ENCODE measurements at regions not wholly inside any gene's neighbourhood (a gene's known extent, or its start where the extent isn't known, plus 50 kb on each side); places are given as distances from the start of the nearest gene placed in this dataset.

- Histone ChIP-seq H2BK12ac (ENCODE audit: low read length in 2 of 2) (no peak overlapping the region), H3K9me3 (ENCODE audit: control insufficient read depth, low read length) (no peaks in the 10 kb centered on the region), H3K27ac (ENCODE audit: low read length, poor library complexity, severe bottlenecking) (no peak overlapping the region), H3K18ac (ENCODE audit: low read depth in 1 of 2, low read length in 2 of 2) (no peak overlapping the region), H2AFZ (ENCODE audit: low read depth, low read length) (no peak overlapping the region), H3K79me1 (replicated peaks; ENCODE audit: low read length, poor library complexity, severe bottlenecking) (no peaks in the 10 kb centered on the region), H3K4me1 (ENCODE audit: control insufficient read depth, insufficient read depth, low read depth, low read length) (no peaks in the 10 kb centered on the region), H3K36me3 (ENCODE audit: control insufficient read depth in 1 of 2, insufficient read depth in 2 of 2, low read depth in 1 of 2, low read length in 2 of 2) (no peaks in the 10 kb centered on the region), H3K9ac (ENCODE audit: low read length) (no peak overlapping the region), H2BK5ac (ENCODE audit: low read depth, low read length, poor library complexity, severe bottlenecking) (no peak overlapping the region), H4K8ac (ENCODE audit: low read length) (no peak overlapping the region), H4K91ac (ENCODE audit: low read length) (no peak overlapping the region), H3K14ac (ENCODE audit: low read length in 2 of 2) (no peak overlapping the region), H2BK15ac (ENCODE audit: low read depth, poor library complexity, severe bottlenecking) (no peak overlapping the region), H3K4ac (ENCODE audit: low read depth in 1 of 2, low read length in 2 of 2) (no peak overlapping the region), H3K27me3 (ENCODE audit: control insufficient read depth in 1 of 2, insufficient read depth in 1 of 2, low read length in 2 of 2) (no peaks in the 10 kb centered on the region), H3K4me2 (ENCODE audit: low read length, poor library complexity, severe bottlenecking) (no peak overlapping the region), H3K23ac (ENCODE audit: low read length in 2 of 2) (no peak overlapping the region), H2AK5ac (ENCODE audit: low read length, severe bottlenecking) (no peak overlapping the region), H2BK120ac (ENCODE audit: low read depth, low read length) (no peak overlapping the region), H3K4me3 (ENCODE audit: insufficient read depth in 1 of 2, low read depth in 1 of 2, low read length in 2 of 2) (no peak overlapping the region)
- DNase-seq = no peak
Measured at GRCh38 chr9:106723926-106724325, 139.0 kb upstream of the ZNF462 start.

- 81% methylated on average over 2 of the region's 2 CpGs for WGBS
Measured at GRCh38 chr9:106724566-106724965, 138.4 kb upstream of the ZNF462 start.

GRCh38 chr9:106726070-106726815 lies 136.7 kb upstream of the ZNF462 start:
- no peak overlapping the region for H3K14ac ChIP-seq (ENCODE audit: low read length in 2 of 2)
- no peak overlapping the region for H4K8ac ChIP-seq (ENCODE audit: low read length)
- no peak overlapping the region for H2AK5ac ChIP-seq (ENCODE audit: low read length, severe bottlenecking)
- H3K79me1 ChIP-seq (replicated peaks; ENCODE audit: low read length, poor library complexity, severe bottlenecking) = no peaks in the 10 kb centered on the region
- no peak overlapping the region for H3K4me3 ChIP-seq (ENCODE audit: insufficient read depth in 1 of 2, low read depth in 1 of 2, low read length in 2 of 2)
- H2BK120ac ChIP-seq (ENCODE audit: low read depth, low read length) = no peak overlapping the region
- no peaks in the 10 kb centered on the region for H3K9me3 ChIP-seq (ENCODE audit: control insufficient read depth, low read length)
- WGBS = 91% methylated on average over 3 of the region's 5 CpGs
- H3K4me2 ChIP-seq (ENCODE audit: low read length, poor library complexity, severe bottlenecking) = no peak overlapping the region
- no peak overlapping the region for H2BK12ac ChIP-seq (ENCODE audit: low read length in 2 of 2)
- no peak overlapping the region for H3K9ac ChIP-seq (ENCODE audit: low read length)
- H3K23ac ChIP-seq (ENCODE audit: low read length in 2 of 2) = no peak overlapping the region
- H3K27ac ChIP-seq (ENCODE audit: low read length, poor library complexity, severe bottlenecking) = no peak overlapping the region
- no peak overlapping the region for H2AFZ ChIP-seq (ENCODE audit: low read depth, low read length)
- H2BK5ac ChIP-seq (ENCODE audit: low read depth, low read length, poor library complexity, severe bottlenecking) = no peak overlapping the region
- H3K27me3 ChIP-seq (ENCODE audit: control insufficient read depth in 1 of 2, insufficient read depth in 1 of 2, low read length in 2 of 2) = no peaks in the 10 kb centered on the region
- DNase-seq = no peak
- H3K18ac ChIP-seq (ENCODE audit: low read depth in 1 of 2, low read length in 2 of 2) = no peak overlapping the region
- H3K4ac ChIP-seq (ENCODE audit: low read depth in 1 of 2, low read length in 2 of 2) = no peak overlapping the region
- H2BK15ac ChIP-seq (ENCODE audit: low read depth, poor library complexity, severe bottlenecking) = no peak overlapping the region
- no peak overlapping the region for H4K91ac ChIP-seq (ENCODE audit: low read length)
- no peaks in the 10 kb centered on the region for H3K36me3 ChIP-seq (ENCODE audit: control insufficient read depth in 1 of 2, insufficient read depth in 2 of 2, low read depth in 1 of 2, low read length in 2 of 2)
- no peaks in the 10 kb centered on the region for H3K4me1 ChIP-seq (ENCODE audit: control insufficient read depth, insufficient read depth, low read depth, low read length)

More at GRCh38 chr9:106724566-106724965, 138.4 kb upstream of the ZNF462 start:
- no peaks in the 10 kb centered on the region for H3K27me3 ChIP-seq (ENCODE audit: control insufficient read depth in 1 of 2, insufficient read depth in 1 of 2, low read length in 2 of 2)
- H3K23ac ChIP-seq (ENCODE audit: low read length in 2 of 2) = no peak overlapping the region
- no peak overlapping the region for H3K27ac ChIP-seq (ENCODE audit: low read length, poor library complexity, severe bottlenecking)
- no peak overlapping the region for H4K91ac ChIP-seq (ENCODE audit: low read length)
- H3K4me3 ChIP-seq (ENCODE audit: insufficient read depth in 1 of 2, low read depth in 1 of 2, low read length in 2 of 2) = no peak overlapping the region
- H2AFZ ChIP-seq (ENCODE audit: low read depth, low read length) = no peak overlapping the region
- no peak overlapping the region for H3K4me2 ChIP-seq (ENCODE audit: low read length, poor library complexity, severe bottlenecking)
- no peak overlapping the region for H4K8ac ChIP-seq (ENCODE audit: low read length)
- H3K4ac ChIP-seq (ENCODE audit: low read depth in 1 of 2, low read length in 2 of 2) = no peak overlapping the region
- H3K9ac ChIP-seq (ENCODE audit: low read length) = no peak overlapping the region
- no peak overlapping the region for H2BK15ac ChIP-seq (ENCODE audit: low read depth, poor library complexity, severe bottlenecking)
- no peak overlapping the region for H2BK120ac ChIP-seq (ENCODE audit: low read depth, low read length)
- no peaks in the 10 kb centered on the region for H3K79me1 ChIP-seq (replicated peaks; ENCODE audit: low read length, poor library complexity, severe bottlenecking)
- H3K4me1 ChIP-seq (ENCODE audit: control insufficient read depth, insufficient read depth, low read depth, low read length) = no peaks in the 10 kb centered on the region
- no peak overlapping the region for H2AK5ac ChIP-seq (ENCODE audit: low read length, severe bottlenecking)
- no peak for DNase-seq
- no peak overlapping the region for H3K14ac ChIP-seq (ENCODE audit: low read length in 2 of 2)
- H2BK12ac ChIP-seq (ENCODE audit: low read length in 2 of 2) = no peak overlapping the region
- no peak overlapping the region for H3K18ac ChIP-seq (ENCODE audit: low read depth in 1 of 2, low read length in 2 of 2)
- no peaks in the 10 kb centered on the region for H3K9me3 ChIP-seq (ENCODE audit: control insufficient read depth, low read length)
- no peak overlapping the region for H2BK5ac ChIP-seq (ENCODE audit: low read depth, low read length, poor library complexity, severe bottlenecking)
- H3K36me3 ChIP-seq (ENCODE audit: control insufficient read depth in 1 of 2, insufficient read depth in 2 of 2, low read depth in 1 of 2, low read length in 2 of 2) = no peaks in the 10 kb centered on the region

DNA sequence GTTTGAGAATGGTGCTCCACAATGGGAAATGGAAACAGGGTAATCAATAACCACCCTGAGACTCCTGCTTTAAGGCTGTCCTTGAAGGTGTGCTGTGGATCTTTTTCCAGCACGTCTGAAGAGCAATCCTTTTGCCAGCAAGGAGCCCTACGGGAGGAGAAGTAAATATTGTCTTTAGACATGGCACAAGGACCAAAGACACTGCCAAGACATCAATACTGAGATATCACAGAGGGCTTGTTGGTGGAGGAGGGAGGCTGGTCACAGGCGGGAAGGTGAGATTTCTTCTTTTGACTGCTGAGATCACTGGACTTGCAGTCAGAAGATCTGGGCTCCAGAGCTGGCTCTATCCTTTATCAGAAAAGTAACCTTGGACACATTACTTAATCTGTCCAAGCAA lies 135.0 kb upstream of the ZNF462 start:
- no peak overlapping the region for H3K14ac ChIP-seq (ENCODE audit: low read length in 2 of 2)
- H3K4me2 ChIP-seq (ENCODE audit: low read length, poor library complexity, severe bottlenecking) = no peak overlapping the region
- H3K27ac ChIP-seq (ENCODE audit: low read length, poor library complexity, severe bottlenecking) = no peak overlapping the region
- no peak overlapping the region for H3K4ac ChIP-seq (ENCODE audit: low read depth in 1 of 2, low read length in 2 of 2)
- no peaks in the 10 kb centered on the region for H3K9me3 ChIP-seq (ENCODE audit: control insufficient read depth, low read length)
- no peak overlapping the region for H3K4me3 ChIP-seq (ENCODE audit: insufficient read depth in 1 of 2, low read depth in 1 of 2, low read length in 2 of 2)
- H3K36me3 ChIP-seq (ENCODE audit: control insufficient read depth in 1 of 2, insufficient read depth in 2 of 2, low read depth in 1 of 2, low read length in 2 of 2) = no peaks in the 10 kb centered on the region
- H3K9ac ChIP-seq (ENCODE audit: low read length) = no peak overlapping the region
- H3K79me1 ChIP-seq (replicated peaks; ENCODE audit: low read length, poor library complexity, severe bottlenecking) = no peaks in the 10 kb centered on the region
- no peak overlapping the region for H2BK5ac ChIP-seq (ENCODE audit: low read depth, low read length, poor library complexity, severe bottlenecking)
- no peak overlapping the region for H2BK120ac ChIP-seq (ENCODE audit: low read depth, low read length)
- DNase-seq = no peak
- no peaks in the 10 kb centered on the region for H3K27me3 ChIP-seq (ENCODE audit: control insufficient read depth in 1 of 2, insufficient read depth in 1 of 2, low read length in 2 of 2)
- no peak overlapping the region for H2BK12ac ChIP-seq (ENCODE audit: low read length in 2 of 2)
- no peak overlapping the region for H3K18ac ChIP-seq (ENCODE audit: low read depth in 1 of 2, low read length in 2 of 2)
- no peak overlapping the region for H3K23ac ChIP-seq (ENCODE audit: low read length in 2 of 2)
- no peak overlapping the region for H2AK5ac ChIP-seq (ENCODE audit: low read length, severe bottlenecking)
- H2AFZ ChIP-seq (ENCODE audit: low read depth, low read length) = no peak overlapping the region
- H3K4me1 ChIP-seq (ENCODE audit: control insufficient read depth, insufficient read depth, low read depth, low read length) = no peaks in the 10 kb centered on the region
- WGBS = 96% methylated on average over 2 of the region's 3 CpGs
- H4K8ac ChIP-seq (ENCODE audit: low read length) = no peak overlapping the region
- H2BK15ac ChIP-seq (ENCODE audit: low read depth, poor library complexity, severe bottlenecking) = no peak overlapping the region
- no peak overlapping the region for H4K91ac ChIP-seq (ENCODE audit: low read length)

Measured in mesenchymal stem cell (in vitro differentiated cells and primary cell).